Neural cell (in vitro differentiated cells): ENCODE measurements at regions not wholly inside any gene's neighbourhood (a gene's known extent, or its start where the extent isn't known, plus 50 kb on each side); places are given as distances from the start of the nearest gene placed in this dataset.

ENCODE experiments used
- H2AFZ ChIP-seq: fragments of 200-600, 300-800 bp; sonication (generic), shearing (Covaris generic); 2 replicates; pipeline ENCODE4 v1.6.0; 2014; ENCODE audit warnings: low read depth, mild to moderate bottlenecking, antibody characterized with exemption, low read length, moderate library complexity
- H3F3A ChIP-seq: fragments of 200-600 bp; shearing (Covaris generic); 2 replicates; pipeline ENCODE4 v1.6.1; 2016; ENCODE audit warnings: mild to moderate bottlenecking, moderate library complexity, mixed read lengths, antibody characterized with exemption, low read length; ENCODE audit not compliant: insufficient read depth, poor library complexity, severe bottlenecking
- H3K27ac ChIP-seq: fragments of 200-600, 300-800 bp; sonication (generic), shearing (Covaris generic); 2 replicates; pipeline ENCODE4 v1.5.1; 2014; ENCODE audit warnings: mild to moderate bottlenecking, low read length, moderate library complexity
- H3K27me3 ChIP-seq: fragments of 300-800, 200-600 bp; sonication (generic), shearing (Covaris generic); 2 replicates; pipeline ENCODE4 v1.6.0; 2014; ENCODE audit warnings: mild to moderate bottlenecking, low read depth, low read length, moderate library complexity; ENCODE audit not compliant: insufficient read depth
- H3K36me3 ChIP-seq: fragments of 300-800, 200-600 bp; sonication (generic), shearing (Covaris generic); 2 replicates; pipeline ENCODE4 v1.5.1; 2014; ENCODE audit warnings: mild to moderate bottlenecking, antibody characterized with exemption, low read length, moderate library complexity; ENCODE audit not compliant: insufficient read depth
- H3K4me2 ChIP-seq: fragments of 300-800, 200-600 bp; sonication (generic), shearing (Covaris generic); 2 replicates; pipeline ENCODE4 v1.6.0; 2014; ENCODE audit warnings: mild to moderate bottlenecking, low read length
- H3K4me3 ChIP-seq: fragments of 300-800, 200-600 bp; sonication (generic), shearing (Covaris generic); 2 replicates; pipeline ENCODE4 v1.5.1; 2014; ENCODE audit warnings: mild to moderate bottlenecking, low read length, moderate library complexity
- H3K79me2 ChIP-seq: fragments of 200-600 bp; shearing (Covaris generic); replicated peaks from 2 replicates; pipeline ENCODE4 v1.6.0; 2014; ENCODE audit warnings: mild to moderate bottlenecking, low read length, moderate library complexity; ENCODE audit not compliant: insufficient read depth
- H3K9ac ChIP-seq: fragments of 300-800, 200-600 bp; sonication (generic), shearing (Covaris generic); 2 replicates; pipeline ENCODE4 v1.6.1; 2016; ENCODE audit warnings: mild to moderate bottlenecking, low read length, mixed read lengths
- H3K9me2 ChIP-seq: fragments of 200-600 bp; shearing (Covaris generic); 2 replicates; pipeline ENCODE4 v1.6.1; 2016; ENCODE audit warnings: mild to moderate bottlenecking, low read length, mixed read lengths; ENCODE audit not compliant: insufficient read depth
- H3K9me3 ChIP-seq: fragments of 200-600, 300-800 bp; sonication (generic), shearing (Covaris generic); 2 replicates; pipeline ENCODE4 v1.6.1; 2016; ENCODE audit warnings: mild to moderate bottlenecking, mixed run types, low read length, moderate library complexity, mixed read lengths
- H4K20me1 ChIP-seq: fragments of 200-600 bp; shearing (Covaris generic); 2 replicates; pipeline ENCODE4 v1.6.1; 2016; ENCODE audit warnings: mild to moderate bottlenecking, mixed run types; ENCODE audit not compliant: insufficient read depth
- EP300 ChIP-seq: fragments of 450-650 bp; conservative IDR thresholded peaks from 2 replicates; pipeline ENCODE4 v1.6.1; 2014; ENCODE audit warnings: antibody characterized with exemption, mild to moderate bottlenecking, moderate library complexity; ENCODE audit not compliant: poor library complexity, severe bottlenecking
- EZH2 ChIP-seq: fragments of 200-600, 300-800 bp; shearing (Covaris generic), sonication (generic); IDR thresholded peaks from 2 replicates; pipeline ENCODE4 v1.6.1; 2014; ENCODE audit warnings: antibody characterized with exemption, low read length, borderline replicate concordance, mild to moderate bottlenecking; ENCODE audit not compliant: insufficient read depth, poor library complexity, severe bottlenecking
- MXI1 ChIP-seq: fragments of 450-650 bp; conservative IDR thresholded peaks from 2 replicates; pipeline ENCODE4 v1.6.1; 2014; ENCODE audit warnings: antibody characterized with exemption, mild to moderate bottlenecking; ENCODE audit not compliant: poor library complexity, severe bottlenecking
- POLR2AphosphoS5 ChIP-seq: IDR thresholded peaks from 2 replicates; pipeline ENCODE4 v1.6.1; 2012
- RAD21 ChIP-seq: fragments of 450-650 bp; conservative IDR thresholded peaks from 2 replicates; pipeline ENCODE4 v1.6.1; 2014; ENCODE audit warnings: antibody characterized with exemption, mild to moderate bottlenecking, moderate library complexity
- SMC3 ChIP-seq: fragments of 450-650 bp; conservative IDR thresholded peaks from 2 replicates; pipeline ENCODE4 v1.6.1; 2014; ENCODE audit warnings: antibody characterized with exemption, mild to moderate bottlenecking, moderate library complexity; ENCODE audit not compliant: poor library complexity
- TAF1 ChIP-seq: IDR thresholded peaks from 2 replicates; pipeline ENCODE4 v1.6.1; 2012; ENCODE audit warnings: low read depth
- TF ChIP-seq, protein P1 (sequence below): IDR thresholded peaks from 2 replicates; pipeline ENCODE4 v1.6.1; 2012; ENCODE audit warnings: borderline replicate concordance
- TF ChIP-seq, protein P2 (sequence below): fragments of 450-650 bp; IDR thresholded peaks from 2 replicates; pipeline ENCODE4 v1.5.1; 2014; ENCODE audit warnings: antibody characterized with exemption, mild to moderate bottlenecking, moderate library complexity; ENCODE audit not compliant: poor library complexity, severe bottlenecking

DNA sequence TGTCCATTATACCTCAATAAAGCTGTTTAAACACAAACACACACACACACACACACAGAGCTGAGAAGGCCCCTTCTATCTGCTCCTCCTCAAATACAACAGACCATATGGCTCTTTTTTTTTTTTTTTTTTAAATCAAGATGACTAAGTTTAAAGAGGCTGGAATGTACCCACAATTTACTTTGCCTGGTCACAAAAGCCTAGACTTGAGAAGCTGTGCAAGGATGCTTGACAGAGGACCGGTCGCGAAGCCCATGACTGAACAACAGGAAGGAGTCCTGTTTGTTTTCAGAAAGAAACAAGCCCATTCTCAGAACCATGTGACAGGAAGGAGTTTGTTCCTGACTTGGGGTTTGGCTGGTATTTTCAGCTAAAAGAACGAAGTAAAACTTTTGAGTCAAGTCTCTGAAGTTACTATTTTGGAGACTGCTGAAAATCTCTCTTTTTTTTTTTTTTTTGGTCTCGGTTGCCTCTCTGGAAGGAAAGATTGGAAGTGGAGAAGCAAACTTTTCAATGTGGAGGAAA lies 650.9 kb upstream of the TENM3 start:
- Histone ChIP-seq H3K36me3 (no peaks in the 10 kb centered on the region), H3K9ac (no peak overlapping the region), H3K9me2 (no peaks in the 10 kb centered on the region), H3F3A (no peaks in the 10 kb centered on the region), H3K9me3 (no peaks in the 10 kb centered on the region), H3K27ac (no peak overlapping the region), H3K27me3 (no peaks in the 10 kb centered on the region), H3K4me2 (no peak overlapping the region), H3K79me2 (no peaks in the 10 kb centered on the region), H2AFZ (no peak overlapping the region), H3K4me3 (no peak overlapping the region), H4K20me1 (no peaks in the 10 kb centered on the region)
- TF ChIP-seq POLR2AphosphoS5 (no peak), RAD21 (no peak), EP300 (no peak), TAF1 (no peak), SMC3 (no peak), EZH2 (no peak), MXI1 (no peak)
- TF ChIP-seq, protein P1, sequence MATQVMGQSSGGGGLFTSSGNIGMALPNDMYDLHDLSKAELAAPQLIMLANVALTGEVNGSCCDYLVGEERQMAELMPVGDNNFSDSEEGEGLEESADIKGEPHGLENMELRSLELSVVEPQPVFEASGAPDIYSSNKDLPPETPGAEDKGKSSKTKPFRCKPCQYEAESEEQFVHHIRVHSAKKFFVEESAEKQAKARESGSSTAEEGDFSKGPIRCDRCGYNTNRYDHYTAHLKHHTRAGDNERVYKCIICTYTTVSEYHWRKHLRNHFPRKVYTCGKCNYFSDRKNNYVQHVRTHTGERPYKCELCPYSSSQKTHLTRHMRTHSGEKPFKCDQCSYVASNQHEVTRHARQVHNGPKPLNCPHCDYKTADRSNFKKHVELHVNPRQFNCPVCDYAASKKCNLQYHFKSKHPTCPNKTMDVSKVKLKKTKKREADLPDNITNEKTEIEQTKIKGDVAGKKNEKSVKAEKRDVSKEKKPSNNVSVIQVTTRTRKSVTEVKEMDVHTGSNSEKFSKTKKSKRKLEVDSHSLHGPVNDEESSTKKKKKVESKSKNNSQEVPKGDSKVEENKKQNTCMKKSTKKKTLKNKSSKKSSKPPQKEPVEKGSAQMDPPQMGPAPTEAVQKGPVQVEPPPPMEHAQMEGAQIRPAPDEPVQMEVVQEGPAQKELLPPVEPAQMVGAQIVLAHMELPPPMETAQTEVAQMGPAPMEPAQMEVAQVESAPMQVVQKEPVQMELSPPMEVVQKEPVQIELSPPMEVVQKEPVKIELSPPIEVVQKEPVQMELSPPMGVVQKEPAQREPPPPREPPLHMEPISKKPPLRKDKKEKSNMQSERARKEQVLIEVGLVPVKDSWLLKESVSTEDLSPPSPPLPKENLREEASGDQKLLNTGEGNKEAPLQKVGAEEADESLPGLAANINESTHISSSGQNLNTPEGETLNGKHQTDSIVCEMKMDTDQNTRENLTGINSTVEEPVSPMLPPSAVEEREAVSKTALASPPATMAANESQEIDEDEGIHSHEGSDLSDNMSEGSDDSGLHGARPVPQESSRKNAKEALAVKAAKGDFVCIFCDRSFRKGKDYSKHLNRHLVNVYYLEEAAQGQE: no peak
- TF ChIP-seq, protein P2, sequence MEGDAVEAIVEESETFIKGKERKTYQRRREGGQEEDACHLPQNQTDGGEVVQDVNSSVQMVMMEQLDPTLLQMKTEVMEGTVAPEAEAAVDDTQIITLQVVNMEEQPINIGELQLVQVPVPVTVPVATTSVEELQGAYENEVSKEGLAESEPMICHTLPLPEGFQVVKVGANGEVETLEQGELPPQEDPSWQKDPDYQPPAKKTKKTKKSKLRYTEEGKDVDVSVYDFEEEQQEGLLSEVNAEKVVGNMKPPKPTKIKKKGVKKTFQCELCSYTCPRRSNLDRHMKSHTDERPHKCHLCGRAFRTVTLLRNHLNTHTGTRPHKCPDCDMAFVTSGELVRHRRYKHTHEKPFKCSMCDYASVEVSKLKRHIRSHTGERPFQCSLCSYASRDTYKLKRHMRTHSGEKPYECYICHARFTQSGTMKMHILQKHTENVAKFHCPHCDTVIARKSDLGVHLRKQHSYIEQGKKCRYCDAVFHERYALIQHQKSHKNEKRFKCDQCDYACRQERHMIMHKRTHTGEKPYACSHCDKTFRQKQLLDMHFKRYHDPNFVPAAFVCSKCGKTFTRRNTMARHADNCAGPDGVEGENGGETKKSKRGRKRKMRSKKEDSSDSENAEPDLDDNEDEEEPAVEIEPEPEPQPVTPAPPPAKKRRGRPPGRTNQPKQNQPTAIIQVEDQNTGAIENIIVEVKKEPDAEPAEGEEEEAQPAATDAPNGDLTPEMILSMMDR: no peak

DNA sequence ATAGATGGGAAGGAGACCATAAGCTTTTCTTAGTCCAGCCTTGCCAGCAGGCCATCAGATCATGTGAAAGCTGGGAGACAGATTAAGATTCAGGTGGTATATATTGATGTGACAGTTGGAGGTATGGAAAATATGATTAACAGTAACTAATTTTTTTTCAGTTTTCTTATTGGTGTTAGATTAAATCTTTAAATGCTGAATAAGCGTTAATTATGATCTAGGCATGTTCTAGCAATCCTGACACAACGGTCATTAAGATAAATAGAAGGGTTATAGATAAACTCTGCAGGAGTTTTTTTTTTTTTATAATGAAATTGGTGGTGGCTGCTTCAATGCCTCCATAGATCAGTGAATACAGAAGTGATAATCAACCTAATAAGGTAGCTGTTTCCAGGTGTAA lies 649.5 kb upstream of the TENM3 start:
- no peak overlapping the region for H2AFZ ChIP-seq
- no peak for TF ChIP-seq SMC3
- TF ChIP-seq, protein P2: no peak
- TF ChIP-seq EZH2: no peak
- no peak for TF ChIP-seq RAD21
- TF ChIP-seq POLR2AphosphoS5: no peak
- TF ChIP-seq EP300: no peak
- TF ChIP-seq TAF1: no peak
- H3K36me3 ChIP-seq: no peaks in the 10 kb centered on the region
- H3K9me2 ChIP-seq: no peaks in the 10 kb centered on the region
- no peak overlapping the region for H3K4me3 ChIP-seq
- no peak overlapping the region for H3K9ac ChIP-seq
- no peaks in the 10 kb centered on the region for H3K27me3 ChIP-seq
- no peaks in the 10 kb centered on the region for H3F3A ChIP-seq
- H3K79me2 ChIP-seq: no peaks in the 10 kb centered on the region
- H3K4me2 ChIP-seq: no peak overlapping the region
- H4K20me1 ChIP-seq: no peaks in the 10 kb centered on the region
- H3K9me3 ChIP-seq: no peaks in the 10 kb centered on the region
- H3K27ac ChIP-seq: no peak overlapping the region
